Stomach (tissue), 4 donors: ENCODE measurements at regions not wholly inside any gene's neighbourhood (a gene's known extent, or its start where the extent isn't known, plus 50 kb on each side); places are given as distances from the start of the nearest gene placed in this dataset.

Experiments used
- CTCF ChIP-seq, 7 experiments: fragments of 450-650 bp in 4 of 7; fragments of 200-600 bp in 3 of 7; sonication (generic) in 3 of 7; IDR thresholded peaks; one replicate each; pipeline ENCODE4 v1.5.1; 2016 to 2019; ENCODE audit warnings: antibody characterized with exemption in 7 of 7, control low read depth in 2 of 7, mild to moderate bottlenecking in 1 of 7
- EP300 ChIP-seq: sonication (generic); formaldehyde crosslinking; IDR thresholded peaks from one replicate; pipeline ENCODE4 v1.6.1; 2017; ENCODE audit warnings: antibody characterized with exemption
- POLR2A ChIP-seq, 4 donors: fragments of 450-650 bp; IDR thresholded peaks; one replicate each; pipeline ENCODE4 v1.6.1; 2016; ENCODE audit warnings: antibody characterized with exemption in 4 of 4, control low read depth in 2 of 4, mild to moderate bottlenecking in 1 of 4, moderate library complexity in 1 of 4

GRCh38 chr4:62618042-62618441, 1417.9 kb downstream of the ADGRL3 start:
- no peak for TF ChIP-seq CTCF (IDR thresholded peaks at IDR 0.05)
- TF ChIP-seq POLR2A (IDR thresholded peaks at IDR 0.05), result no peak
- TF ChIP-seq EP300, result no peak
